Osteocyte (in vitro differentiated cells): ENCODE measurements at regions not wholly inside any gene's neighbourhood (a gene's known extent, or its start where the extent isn't known, plus 50 kb on each side); places are given as distances from the start of the nearest gene placed in this dataset.
"Not testable (repeated sequence)": the region's sequence is repeated elsewhere in the genome, so short reads cannot be mapped to it uniquely, and the experiment has no call there.

ENCODE experiments used
- DNase-seq: peaks from one replicate; pipeline ENCODE4 v3.0.0; 2021; ENCODE audit warnings: mixed read lengths; ENCODE audit not compliant: unreplicated experiment; ENCODE audit errors: extremely low spot score
- H3K27ac Mint-ChIP-seq: one replicate; pipeline ENCODE4 v1.8.0; 2021; ENCODE audit warnings: mild to moderate bottlenecking, mixed read lengths; ENCODE audit not compliant: unreplicated experiment
- H3K27me3 Mint-ChIP-seq: one replicate; pipeline ENCODE4 v1.8.0; 2021; ENCODE audit warnings: mixed read lengths; ENCODE audit not compliant: unreplicated experiment
- H3K36me3 Mint-ChIP-seq: one replicate; pipeline ENCODE4 v1.8.0; 2021; ENCODE audit warnings: mixed read lengths; ENCODE audit not compliant: unreplicated experiment
- H3K4me1 Mint-ChIP-seq: one replicate; pipeline ENCODE4 v1.8.0; 2021; ENCODE audit warnings: mixed read lengths; ENCODE audit not compliant: unreplicated experiment
- H3K4me3 Mint-ChIP-seq: one replicate; pipeline ENCODE4 v1.8.0; 2021; ENCODE audit warnings: mild to moderate bottlenecking, moderate library complexity, mixed read lengths; ENCODE audit not compliant: unreplicated experiment
- H3K9me3 Mint-ChIP-seq: one replicate; pipeline ENCODE4 v1.8.0; 2021; ENCODE audit warnings: mixed read lengths; ENCODE audit not compliant: unreplicated experiment
- CTCF ChIP-seq: fragments of 200-600 bp; sonication (generic); IDR thresholded peaks from 2 replicates; pipeline ENCODE4 v1.5.0; 2021; ENCODE audit warnings: antibody characterized with exemption, mild to moderate bottlenecking, moderate library complexity

DNA sequence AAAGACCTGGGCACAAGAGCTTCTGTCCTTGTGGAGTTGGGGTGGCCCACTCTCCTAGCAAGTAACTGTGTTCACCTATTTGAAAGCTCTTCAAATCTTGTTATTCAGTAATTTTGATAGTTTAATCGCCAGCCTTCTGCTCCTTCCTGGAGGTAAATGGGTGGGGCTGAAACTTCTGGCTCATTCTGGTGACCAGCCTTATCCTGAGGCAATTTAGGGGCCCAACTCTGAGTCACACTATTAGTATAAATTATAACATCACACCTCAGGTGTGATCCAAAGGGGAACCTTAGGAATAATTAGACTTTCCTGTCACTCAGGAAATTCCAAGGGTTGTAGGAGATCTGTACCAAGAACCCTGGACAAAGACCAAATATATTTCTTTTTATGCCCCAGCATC lies 255.8 kb upstream of the RGPD4 start:
- H3K36me3 Mint-ChIP-seq, result no peaks in the 10 kb centered on the region
- no peaks in the 10 kb centered on the region for H3K9me3 Mint-ChIP-seq
- no peak overlapping the region for H3K27ac Mint-ChIP-seq
- H3K4me1 Mint-ChIP-seq, result peaks cover 11% of the 10 kb centered on the region
- DNase-seq, result no peak
- TF ChIP-seq CTCF, result no peak
- H3K27me3 Mint-ChIP-seq, result no peaks in the 10 kb centered on the region
- no peak overlapping the region for H3K4me3 Mint-ChIP-seq

DNA sequence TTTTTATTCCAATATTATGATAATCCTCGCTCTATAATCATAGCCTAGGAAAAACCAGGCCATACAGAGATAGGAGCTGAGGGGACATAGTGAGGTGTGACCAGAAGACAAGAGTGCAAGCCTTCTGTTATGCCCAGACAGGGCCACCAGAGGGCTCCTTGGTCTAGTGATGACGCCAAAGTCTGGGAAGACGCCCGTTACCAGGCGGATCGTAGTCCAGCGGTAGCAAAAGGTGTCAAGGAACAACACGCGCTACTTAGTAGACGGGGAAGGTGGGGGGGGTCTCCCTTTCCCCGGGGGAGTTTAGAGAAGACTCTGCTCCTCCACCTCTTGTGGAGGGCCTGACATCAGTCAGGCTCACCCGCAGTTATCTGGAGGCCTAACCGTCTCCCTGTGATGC lies 253.8 kb upstream of the RGPD4 start:
- TF ChIP-seq CTCF, result peak; percentile 37
- H3K9me3 Mint-ChIP-seq, H3K27ac Mint-ChIP-seq, H3K4me3 Mint-ChIP-seq, H3K27me3 Mint-ChIP-seq, DNase-seq, H3K36me3 Mint-ChIP-seq: not testable (repeated sequence)
- peaks cover 11% of the 10 kb centered on the region for H3K4me1 Mint-ChIP-seq

DNA sequence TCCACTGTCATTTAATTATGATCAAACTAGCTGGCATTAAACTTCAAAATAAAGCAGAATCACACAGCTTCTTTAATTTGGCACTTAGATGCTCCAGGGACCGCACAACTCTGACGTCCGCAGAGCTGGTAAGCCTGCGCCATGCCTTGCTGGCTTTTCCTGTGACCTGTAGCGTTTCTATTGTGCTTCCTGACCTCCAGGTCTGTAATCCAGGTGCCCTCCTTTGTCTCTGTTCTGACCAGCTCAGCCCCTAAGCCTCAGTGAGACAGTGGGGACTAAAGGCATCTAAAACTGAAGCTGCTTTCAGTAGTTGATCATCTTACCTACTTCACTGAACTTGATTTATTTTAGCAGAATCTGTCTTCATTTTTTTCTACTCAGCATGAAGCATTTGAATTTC lies 249.7 kb upstream of the RGPD4 start:
- H3K27ac Mint-ChIP-seq, result no peak overlapping the region
- peaks cover 2% of the 10 kb centered on the region for H3K27me3 Mint-ChIP-seq
- peaks cover 4% of the 10 kb centered on the region for H3K4me1 Mint-ChIP-seq
- no peak for TF ChIP-seq CTCF
- no peaks in the 10 kb centered on the region for H3K9me3 Mint-ChIP-seq
- no peaks in the 10 kb centered on the region for H3K36me3 Mint-ChIP-seq
- no peak overlapping the region for H3K4me3 Mint-ChIP-seq
- DNase-seq, result no peak

GRCh38 chr2:107582487-107582886 lies 244.2 kb upstream of the RGPD4 start:
- H3K27me3 Mint-ChIP-seq, result no peaks in the 10 kb centered on the region
- no peak overlapping the region for H3K27ac Mint-ChIP-seq
- no peak for DNase-seq
- no peak for TF ChIP-seq CTCF
- no peak overlapping the region for H3K4me3 Mint-ChIP-seq
- peaks cover 29% of the 10 kb centered on the region for H3K4me1 Mint-ChIP-seq
- H3K36me3 Mint-ChIP-seq, result no peaks in the 10 kb centered on the region
- H3K9me3 Mint-ChIP-seq, result no peaks in the 10 kb centered on the region

GRCh38 chr2:107584577-107584976 lies 242.1 kb upstream of the RGPD4 start:
- H3K27me3 Mint-ChIP-seq, result no peaks in the 10 kb centered on the region
- peaks cover 29% of the 10 kb centered on the region for H3K4me1 Mint-ChIP-seq
- DNase-seq, result no peak
- no peak overlapping the region for H3K27ac Mint-ChIP-seq
- no peak overlapping the region for H3K4me3 Mint-ChIP-seq
- H3K9me3 Mint-ChIP-seq, result no peaks in the 10 kb centered on the region
- H3K36me3 Mint-ChIP-seq, result no peaks in the 10 kb centered on the region
- TF ChIP-seq CTCF, result no peak
